Lower leg skin (tissue), 4 donors: ENCODE measurements at regions not wholly inside any gene's neighbourhood (a gene's known extent, or its start where the extent isn't known, plus 50 kb on each side); places are given as distances from the start of the nearest gene placed in this dataset.

Experiments used
- DNase-seq, 2 donors: peaks; one replicate each; pipeline ENCODE4 v3.0.0-alpha.2; 2019; ENCODE audit warnings: low spot score in 2 of 2
- H3K4me3 ChIP-seq: fragments of 200-600 bp; sonication (generic); 2 replicates; pipeline ENCODE4 v1.5.1; 2017; ENCODE audit warnings: mild to moderate bottlenecking, low read depth; ENCODE audit not compliant: poor library complexity, severe bottlenecking
- CTCF ChIP-seq, 3 donors: fragments of 450-650 bp; IDR thresholded peaks; one replicate each; pipeline ENCODE4 v1.5.1; 2016; ENCODE audit warnings: antibody characterized with exemption in 3 of 3, mild to moderate bottlenecking in 3 of 3, moderate library complexity in 2 of 3
- POLR2A ChIP-seq, 2 donors: fragments of 450-650 bp; IDR thresholded peaks; one replicate each; pipeline ENCODE4 v1.6.1; 2016 to 2017; ENCODE audit warnings: antibody characterized with exemption in 2 of 2, mild to moderate bottlenecking in 1 of 2, moderate library complexity in 1 of 2
- WGBS, 2 donors: methylation state at CpG; one replicate each; pipeline ENCODE4 v1.1.5; 2018; 5-methylcytosine and 5-hydroxymethylcytosine counted together
- intact Hi-C: fragments of 100-400 bp; cut with DNase I; formaldehyde crosslinking; loops from one replicate; pipeline ENCODE4 v1.15.0; 2023; ENCODE audit warnings: low total_unique reads

DNA sequence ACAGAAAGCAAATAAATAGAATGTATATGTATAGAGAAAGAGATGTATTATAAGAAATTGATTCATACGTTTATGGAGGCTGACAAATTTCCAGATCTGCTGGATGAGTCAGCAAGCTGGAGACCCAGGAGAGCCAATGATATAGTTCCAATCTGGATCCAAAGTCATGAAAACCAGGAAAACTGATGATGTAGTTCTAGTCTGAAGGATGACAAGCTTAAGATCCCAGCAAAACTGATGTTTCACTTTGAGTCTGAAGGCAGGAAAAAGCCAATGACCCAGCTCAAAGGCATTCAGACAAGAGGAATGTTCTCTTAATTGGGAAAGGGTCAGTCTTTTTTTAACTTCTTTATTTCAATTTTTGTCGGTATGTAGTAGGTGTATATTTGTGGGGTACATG, 102.6 kb downstream of the LHFPL1 start:
- H3K4me3 ChIP-seq = no peak overlapping the region
- WGBS, 2 donors = 52 to 60% methylated on average over 2 of the region's 2 CpGs
- TF ChIP-seq POLR2A (IDR thresholded peaks at IDR 0.05) (no peak), CTCF (IDR thresholded peaks at IDR 0.05) (no peak)
- no peak for DNase-seq
- intact Hi-C loops = no loop called here

- TF ChIP-seq CTCF (IDR thresholded peaks at IDR 0.05) (no peak), POLR2A (IDR thresholded peaks at IDR 0.05) (no peak)
- WGBS, 2 donors = 89 to 100% methylated on average over 1 of the region's 1 CpG
- intact Hi-C loops = no loop called here
Measured at GRCh38 chrX:112571388-112571787, 108.3 kb downstream of the LHFPL1 start.

DNA sequence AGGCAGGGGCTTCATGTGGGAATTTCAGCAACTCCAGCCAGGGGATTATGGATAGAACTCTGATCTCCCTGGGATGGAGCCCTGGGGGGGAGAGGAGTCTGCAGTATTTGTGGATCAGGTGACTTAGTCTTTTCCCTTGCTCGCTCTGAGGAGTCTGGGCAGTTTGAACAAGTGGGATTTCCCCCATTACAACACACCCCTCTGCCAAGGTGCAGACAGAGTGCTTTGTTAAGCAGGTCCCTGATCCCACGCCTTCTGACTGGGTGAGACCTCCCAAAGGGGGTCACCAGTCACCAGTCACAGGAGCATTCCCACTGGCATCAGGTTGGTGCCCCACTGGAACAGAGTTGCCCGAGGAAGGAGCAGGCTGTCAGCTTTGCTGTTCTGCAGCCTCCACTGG, 123.9 kb downstream of the LHFPL1 start:
- no peak overlapping the region for H3K4me3 ChIP-seq
- intact Hi-C loops = no loop called here
- DNase-seq = no peak
- no peak for TF ChIP-seq POLR2A (IDR thresholded peaks at IDR 0.05)
- TF ChIP-seq CTCF (IDR thresholded peaks at IDR 0.05) = no peak
- 80 to 85% methylated on average over 1 to 2 of the region's 3 CpGs for WGBS, 2 donors

More at GRCh38 chrX:112571388-112571787, 108.3 kb downstream of the LHFPL1 start:
- no peak overlapping the region for H3K4me3 ChIP-seq
- no peak for DNase-seq

- intact Hi-C loops = no loop called here
- H3K4me3 ChIP-seq = no peak overlapping the region
- DNase-seq = no peak
- WGBS, 2 donors = 82 to 91% methylated on average over 4 of the region's 4 CpGs
- TF ChIP-seq CTCF (IDR thresholded peaks at IDR 0.05) (no peak), POLR2A (IDR thresholded peaks at IDR 0.05) (no peak)
Measured at GRCh38 chrX:112545051-112545450, 134.7 kb downstream of the LHFPL1 start.

GRCh38 chrX:112536544-112536943, 143.2 kb downstream of the LHFPL1 start:
- intact Hi-C loops = no loop called here
- H3K4me3 ChIP-seq = no peak overlapping the region
- no peak for DNase-seq
- WGBS, 2 donors = 47 to 54% methylated on average over 2 of the region's 2 CpGs
- TF ChIP-seq POLR2A (IDR thresholded peaks at IDR 0.05) (no peak), CTCF (IDR thresholded peaks at IDR 0.05) (no peak)

DNA sequence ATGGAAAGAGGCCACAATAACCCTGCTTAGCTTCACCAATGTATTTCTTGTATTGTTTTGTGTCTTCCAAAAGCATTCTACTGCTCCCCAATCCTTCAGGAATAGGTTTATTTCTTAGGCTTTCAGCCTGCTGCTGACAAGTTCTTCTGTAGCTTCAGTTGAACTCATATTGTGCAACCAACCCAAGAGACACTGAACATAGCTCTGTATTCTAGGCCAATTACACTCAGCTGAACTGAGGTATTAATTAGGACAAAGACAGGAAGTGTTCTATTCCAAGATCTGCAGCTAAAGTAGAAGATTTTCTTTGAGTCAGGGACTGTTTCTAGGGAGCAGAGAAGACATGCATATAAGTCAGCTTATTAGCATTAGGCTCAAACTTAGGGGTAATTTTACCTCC, 151.8 kb downstream of the LHFPL1 start:
- no peak overlapping the region for H3K4me3 ChIP-seq
- TF ChIP-seq CTCF (IDR thresholded peaks at IDR 0.05) (no peak), POLR2A (IDR thresholded peaks at IDR 0.05) (no peak)
- DNase-seq = no peak

More for the DNA sequence above, 151.8 kb downstream of the LHFPL1 start:
- intact Hi-C loops = no loop called here
